NCI-H1092 treated with DMSO at 0.1 percent for 48 hours (cell line): ENCODE measurements at regions not wholly inside any gene's neighbourhood (a gene's known extent, or its start where the extent isn't known, plus 50 kb on each side); places are given as distances from the start of the nearest gene placed in this dataset.

Source experiments
- DNase-seq: peaks from one replicate; lab custom pipeline; 2025; lab: John Stamatoyannopoulos, UW

- no peak for DNase-seq
Observed at GRCh38 chr7:155360495-155361345, 63.0 kb downstream of the INSIG1 start.

GRCh38 chr7:155361346-155361680 lies 63.6 kb downstream of the INSIG1 start:
- no peak for DNase-seq

- no peak for DNase-seq
Observed at GRCh38 chr7:155361947-155362346, 64.3 kb downstream of the INSIG1 start.

GRCh38 chr7:155362380-155363145 lies 64.9 kb downstream of the INSIG1 start:
- DNase-seq, result no peak

GRCh38 chr7:155363146-155363539 lies 65.5 kb downstream of the INSIG1 start:
- no peak for DNase-seq

GRCh38 chr7:155363852-155364600 lies 66.3 kb downstream of the INSIG1 start:
- DNase-seq, result no peak

- no peak for DNase-seq
Observed at GRCh38 chr7:155365146-155365874, 67.6 kb downstream of the INSIG1 start.

GRCh38 chr7:155368894-155369600 lies 71.4 kb downstream of the INSIG1 start:
- DNase-seq, result no peak

GRCh38 chr7:155369766-155370165 lies 72.1 kb downstream of the INSIG1 start:
- DNase-seq, result no peak

- DNase-seq, result no peak
Observed at GRCh38 chr7:155371331-155371883, 73.7 kb downstream of the INSIG1 start.

GRCh38 chr7:155371884-155372781 lies 74.5 kb downstream of the INSIG1 start:
- no peak for DNase-seq

- DNase-seq, result no peak
Observed at GRCh38 chr7:155372782-155373358, 75.2 kb downstream of the INSIG1 start.

- no peak for DNase-seq
Observed at GRCh38 chr7:155373359-155374273, 75.9 kb downstream of the INSIG1 start.

GRCh38 chr7:155374276-155375252 lies 76.9 kb downstream of the INSIG1 start:
- DNase-seq, result no peak

GRCh38 chr7:155375337-155376277 lies 77.9 kb downstream of the INSIG1 start:
- DNase-seq, result no peak
